Ramos (cell line): ENCODE measurements at regions not wholly inside any gene's neighbourhood (a gene's known extent, or its start where the extent isn't known, plus 50 kb on each side); places are given as distances from the start of the nearest gene placed in this dataset.
"Not testable (repeated sequence)": the region's sequence is repeated elsewhere in the genome, so short reads cannot be mapped to it uniquely, and the experiment has no call there.

ENCODE experiments used
- in situ Hi-C: fragments of 300-500 bp; cut with MboI; formaldehyde crosslinking; loops from one replicate; pipeline ENCODE4 v1.14.3; 2022; ENCODE audit warnings: low sequenced_read_pairs; ENCODE audit not compliant: unreplicated experiment

GRCh38 chr12:111275308-111275707 lies 93.6 kb downstream of the PHETA1 start:
- in situ Hi-C loops, result no loop called here

DNA sequence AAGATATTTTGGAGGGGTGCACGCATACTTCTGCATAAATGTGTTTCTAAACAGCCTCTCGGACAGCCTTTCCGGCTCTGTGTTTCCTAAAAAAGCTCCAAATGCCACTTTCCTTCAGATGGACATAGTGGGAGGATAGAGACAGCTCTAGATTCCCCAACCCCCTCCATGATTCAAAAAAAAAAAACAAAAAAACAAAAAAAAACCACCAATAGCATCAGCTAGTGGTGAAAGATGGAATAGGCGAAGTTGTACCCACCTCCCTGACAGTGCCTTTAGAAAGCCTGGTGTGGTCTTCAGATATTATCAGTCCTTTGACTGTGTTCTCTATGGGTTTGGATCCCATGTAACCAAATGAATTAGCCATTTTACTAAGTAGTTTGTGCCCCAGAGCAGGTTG lies 94.1 kb downstream of the PHETA1 start:
- in situ Hi-C loops, result no loop called here

GRCh38 chr12:111271674-111272418 lies 97.0 kb downstream of the PHETA1 start:
- in situ Hi-C loops, result no loop called here

- in situ Hi-C loops, result no loop called here
Measured at GRCh38 chr12:111270774-111271173, 98.1 kb downstream of the PHETA1 start.

DNA sequence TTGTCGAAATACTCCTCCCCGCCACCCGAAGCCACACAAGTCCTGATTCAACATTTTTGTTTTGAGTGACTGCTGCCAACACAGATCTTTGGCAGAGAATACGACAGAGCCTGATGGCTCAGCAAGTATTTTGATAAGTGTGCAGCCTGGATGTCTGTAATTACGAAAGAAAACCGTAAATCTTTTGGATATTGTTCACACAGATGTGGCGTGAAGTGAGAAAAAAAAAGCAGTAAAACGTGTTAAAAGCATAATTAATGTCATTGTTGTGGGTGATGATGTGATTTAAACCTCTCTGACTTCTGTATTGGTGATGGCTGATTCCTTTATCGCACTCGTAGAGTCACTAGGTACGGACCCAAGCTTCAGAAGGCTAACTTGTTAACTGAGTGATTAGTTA lies 98.7 kb downstream of the PHETA1 start:
- in situ Hi-C loops, result no loop called here

DNA sequence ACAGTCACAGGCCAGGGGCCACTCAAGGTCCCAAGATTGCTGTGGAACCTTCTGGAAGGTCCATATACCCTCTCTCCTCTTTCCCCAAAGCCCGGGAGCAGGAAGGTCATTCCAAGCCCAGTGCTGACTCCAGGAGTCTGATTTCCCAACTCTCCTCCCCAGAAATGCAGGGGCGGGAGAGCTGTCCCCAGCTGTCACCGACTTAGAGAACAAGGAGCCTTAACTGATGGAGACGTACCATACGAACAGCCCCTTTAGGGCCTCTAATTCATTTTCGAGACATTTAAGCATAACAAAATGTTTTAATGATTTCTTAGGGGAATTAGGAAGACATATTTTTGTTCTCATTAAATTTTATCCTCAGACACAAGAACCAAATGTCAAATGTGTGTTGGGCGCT lies 99.2 kb downstream of the PHETA1 start:
- in situ Hi-C loops, result no loop called here

DNA sequence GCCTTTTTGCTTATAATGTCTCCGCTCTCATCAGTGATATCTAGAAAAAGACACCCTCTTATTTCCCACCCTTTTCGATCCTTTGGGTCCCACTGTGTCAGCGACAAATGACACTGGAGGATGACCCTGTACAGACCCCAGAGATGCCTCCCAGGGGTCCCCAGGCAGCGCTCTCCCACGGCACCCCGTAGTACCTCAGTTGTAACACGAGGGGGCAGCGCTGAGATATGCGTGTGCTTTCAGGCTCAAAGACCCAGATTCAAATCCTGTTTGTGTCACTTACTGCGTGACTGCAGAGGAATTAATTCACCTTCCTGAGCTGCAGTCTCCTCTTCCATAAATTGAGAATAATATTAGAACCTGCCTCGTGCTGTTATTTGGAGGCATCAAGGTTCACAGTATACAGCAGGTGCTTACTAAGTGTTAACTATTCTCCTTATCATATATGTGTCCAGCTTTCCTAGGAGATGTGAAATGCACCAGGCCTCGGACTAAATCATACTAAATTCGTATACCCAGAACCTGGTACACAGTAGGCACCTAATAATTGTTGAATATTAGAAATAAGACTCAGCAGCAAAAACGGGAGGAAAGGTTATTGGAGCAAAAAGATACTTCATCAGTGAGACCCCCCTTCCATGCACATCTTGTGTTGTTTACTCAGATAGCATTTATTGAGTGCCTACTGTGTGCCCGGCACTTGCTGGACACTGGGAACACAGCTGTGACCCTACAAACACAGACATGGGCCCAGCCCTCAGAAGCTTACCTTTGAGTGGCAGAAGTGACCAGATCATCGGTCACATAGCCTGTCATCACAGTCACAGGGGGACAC lies 99.9 kb downstream of the PHETA1 start:
- in situ Hi-C loops, result no loop called here

GRCh38 chr12:111267144-111267543 lies 101.8 kb downstream of the PHETA1 start:
- in situ Hi-C loops, result no loop called here

DNA sequence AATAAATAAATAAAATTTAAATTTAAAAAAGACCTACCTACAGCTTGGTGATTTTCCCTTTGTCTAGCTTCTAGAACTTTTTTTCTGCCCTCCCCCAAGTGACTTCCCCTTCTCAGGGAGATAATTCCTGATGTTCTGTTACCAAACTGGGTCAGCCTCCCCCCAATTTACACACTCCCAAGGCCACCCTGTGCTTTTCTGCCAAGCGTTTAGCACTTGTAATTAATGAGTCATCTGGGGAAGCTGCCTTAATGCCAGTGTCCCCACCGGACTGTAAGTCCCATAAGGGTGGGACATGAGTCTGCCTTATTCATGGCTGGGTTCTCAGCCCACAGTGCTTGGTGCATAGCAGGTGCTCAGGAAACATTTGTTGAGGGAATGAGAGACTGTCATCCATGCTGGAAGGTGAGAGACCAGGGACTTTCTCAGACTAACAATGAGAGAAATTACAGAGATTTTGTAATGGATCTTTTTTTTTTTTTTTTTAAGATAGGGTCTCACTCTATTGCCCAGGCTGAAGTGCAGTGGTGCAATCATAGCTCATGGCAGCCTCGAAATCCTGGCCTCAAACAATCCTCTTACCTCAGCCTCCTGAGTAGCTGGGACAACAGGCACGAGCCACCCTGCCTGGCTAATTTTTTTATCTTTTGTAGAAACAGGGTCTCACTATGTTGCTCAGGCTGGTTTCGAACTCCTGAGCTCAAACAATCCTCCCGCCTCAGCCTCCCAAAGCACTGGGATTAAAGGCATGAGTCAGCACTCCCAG lies 106.8 kb downstream of the PHETA1 start:
- in situ Hi-C loops, result no loop called here

DNA sequence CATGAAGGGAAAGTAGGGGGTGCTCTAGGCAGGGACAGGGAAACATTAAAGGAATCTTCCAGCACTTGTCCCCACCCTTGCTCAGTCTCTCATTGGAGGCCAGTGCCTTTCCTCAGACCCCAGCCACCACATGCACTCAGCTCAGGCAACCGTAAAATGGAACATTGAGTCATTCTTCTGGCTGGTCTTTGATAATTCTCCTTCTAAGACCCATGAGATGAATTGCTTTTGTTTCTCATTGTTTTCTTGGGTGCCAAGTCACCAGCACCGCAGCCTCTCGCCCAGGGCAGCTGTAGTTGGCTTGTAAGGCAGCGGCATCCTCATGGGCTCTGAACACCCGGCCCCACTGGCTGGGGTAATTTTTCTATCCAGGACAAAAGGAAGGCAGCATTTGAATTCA lies 108.2 kb downstream of the PHETA1 start:
- in situ Hi-C loops, result no loop called here

DNA sequence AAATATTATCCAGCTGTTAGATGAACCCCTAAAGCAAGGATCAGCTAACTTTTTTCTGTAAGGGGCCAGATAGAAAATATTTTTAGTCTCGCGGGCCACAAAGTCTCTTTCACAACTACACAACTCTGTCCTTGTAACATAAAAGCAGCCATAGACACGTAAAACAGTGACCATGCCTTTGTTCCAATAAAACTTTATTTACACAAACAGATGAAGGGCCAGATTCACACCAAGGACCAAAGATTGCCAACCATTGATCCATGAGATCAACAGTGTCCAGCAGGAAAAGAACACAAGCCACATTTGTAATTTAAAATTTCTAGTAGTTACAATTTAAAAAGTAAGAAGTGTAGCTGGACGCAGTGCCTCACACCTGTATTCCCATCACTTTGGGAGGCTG lies 109.7 kb downstream of the PHETA1 start:
- in situ Hi-C loops, result no loop called here

GRCh38 chr12:111258081-111258480 lies 110.8 kb downstream of the PHETA1 start:
- in situ Hi-C loops, result not testable (repeated sequence)

- in situ Hi-C loops, result no loop called here
Measured at GRCh38 chr12:111257435-111257902, 111.4 kb downstream of the PHETA1 start.

DNA sequence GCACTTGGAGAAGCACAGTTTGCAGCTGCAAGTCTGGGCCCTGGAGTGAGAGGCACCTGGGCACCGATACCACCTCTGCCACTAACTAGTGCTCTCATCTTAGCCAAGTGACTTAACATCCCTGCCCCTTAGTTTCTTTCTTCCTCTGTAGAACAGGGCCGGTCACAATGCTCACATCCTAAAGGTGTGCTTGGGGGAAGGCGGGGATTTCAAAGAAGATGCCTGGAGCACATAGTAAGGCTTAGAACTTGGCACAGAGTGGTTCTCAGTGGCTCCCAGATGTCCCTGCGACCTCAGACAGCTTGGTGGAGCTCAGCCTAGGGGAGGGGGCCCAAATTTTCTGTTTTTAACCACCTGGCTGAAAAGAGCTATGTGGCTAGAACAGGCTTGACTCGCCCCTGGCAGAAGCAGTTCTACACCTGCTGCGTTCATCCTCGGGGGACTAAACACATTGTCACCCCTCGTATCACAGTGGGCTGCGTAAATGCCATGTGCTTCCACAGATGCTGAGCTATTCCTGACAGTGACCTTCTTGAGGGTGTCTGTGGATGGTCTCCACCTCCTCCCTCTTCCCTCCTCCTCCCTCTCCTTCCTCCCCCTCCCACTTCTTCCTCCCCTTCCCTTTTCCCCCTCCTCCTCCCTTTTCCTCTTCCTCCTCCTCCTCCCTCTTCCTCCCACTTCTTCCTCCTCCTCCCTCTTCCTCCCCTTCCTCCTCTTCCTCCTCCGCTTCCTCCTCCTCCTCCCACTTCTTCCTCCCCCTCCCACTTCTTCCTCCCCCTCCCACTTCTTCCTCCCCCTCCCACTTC lies 112.1 kb downstream of the PHETA1 start:
- in situ Hi-C loops, result no loop called here

DNA sequence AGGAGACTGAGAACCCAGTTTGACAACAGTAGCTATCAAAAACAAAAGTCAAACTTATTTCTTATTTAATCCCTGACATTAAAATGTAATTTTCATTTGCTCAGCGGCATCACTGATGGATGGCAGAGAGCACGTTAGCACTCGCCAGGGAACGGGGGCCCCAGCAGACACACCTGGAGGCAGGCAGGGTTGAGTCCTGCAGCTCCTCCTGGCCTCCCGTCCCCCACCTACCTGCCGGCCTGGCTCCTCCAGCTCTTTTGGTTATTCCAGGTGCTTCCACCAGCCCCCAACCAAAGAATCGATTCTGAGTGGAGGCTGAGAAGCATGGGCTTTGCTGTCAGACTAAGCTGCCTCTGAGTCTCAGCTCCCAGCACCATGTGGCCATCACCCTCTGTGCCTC lies 113.6 kb downstream of the PHETA1 start:
- in situ Hi-C loops, result no loop called here

DNA sequence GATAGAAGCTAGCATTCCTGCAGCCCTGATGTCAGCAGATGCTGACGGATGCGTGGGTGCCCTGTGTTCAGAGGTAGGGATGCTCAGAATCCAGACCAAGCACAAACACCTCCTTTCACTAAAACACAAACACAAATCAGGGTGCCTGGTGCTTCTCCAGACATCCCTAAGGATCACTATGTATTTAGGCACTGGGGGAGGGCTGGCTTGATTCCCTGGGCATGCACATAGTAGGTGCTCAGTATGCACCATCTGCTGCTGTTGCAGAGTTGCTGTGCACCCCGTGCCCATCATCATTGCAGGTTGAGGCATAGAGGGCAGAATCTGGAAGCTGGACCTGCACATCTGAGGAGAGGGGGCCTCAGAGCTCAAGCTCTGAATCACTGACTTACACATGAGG lies 114.8 kb downstream of the PHETA1 start:
- in situ Hi-C loops, result no loop called here

DNA sequence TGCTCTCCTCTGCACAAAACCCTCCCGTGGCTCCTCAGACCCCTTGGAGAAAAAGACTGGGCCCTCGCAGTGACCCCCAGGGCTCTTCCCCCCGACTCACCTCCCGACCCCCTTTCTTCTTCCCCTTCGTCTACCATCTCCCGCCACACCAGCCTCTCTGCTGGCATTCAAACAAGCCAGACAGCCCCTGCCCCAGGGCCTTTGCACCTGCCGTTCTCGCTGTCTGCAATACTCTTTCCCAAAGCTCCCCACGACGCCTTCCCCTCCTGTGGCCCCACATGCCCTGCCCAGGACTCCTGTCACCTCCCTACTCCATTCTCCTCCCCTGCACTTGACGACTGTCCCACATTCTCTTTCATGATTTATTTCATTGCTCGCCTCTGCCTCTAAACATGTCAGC lies 115.7 kb downstream of the PHETA1 start:
- in situ Hi-C loops, result no loop called here

DNA sequence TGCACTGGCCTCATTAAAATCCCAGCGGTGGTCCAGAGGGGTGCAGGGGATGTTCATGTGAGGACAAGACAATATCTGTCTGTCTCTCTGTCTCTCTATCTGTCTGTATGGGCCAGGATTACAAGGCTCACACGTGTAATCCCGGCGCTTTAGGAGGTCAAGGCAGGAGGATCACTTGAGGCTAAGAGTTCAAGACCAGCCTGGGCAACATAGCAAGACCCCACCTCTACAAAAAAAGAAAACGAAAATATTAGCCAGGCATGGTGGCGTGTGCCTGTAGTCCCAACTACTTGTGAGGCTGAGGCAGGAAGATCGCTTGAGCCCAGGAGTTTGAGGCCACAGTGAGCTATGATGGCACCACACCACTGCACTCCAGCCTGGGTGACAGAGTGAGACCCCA lies 117.1 kb downstream of the PHETA1 start:
- in situ Hi-C loops, result no loop called here

GRCh38 chr12:111251058-111251730 lies 117.7 kb downstream of the PHETA1 start:
- in situ Hi-C loops, result no loop called here
